HUDEP-2 (cell line): ENCODE measurements at regions not wholly inside any gene's neighbourhood (a gene's known extent, or its start where the extent isn't known, plus 50 kb on each side); places are given as distances from the start of the nearest gene placed in this dataset.
"Not testable (repeated sequence)": the region's sequence is repeated elsewhere in the genome, so short reads cannot be mapped to it uniquely, and the experiment has no call there.

Experiments used
- DNase-seq, 76 experiments: peaks; one replicate each; lab custom pipeline; 2025; ENCODE audit not compliant: unreplicated experiment in 76 of 76; lab: John Stamatoyannopoulos, UW

DNA sequence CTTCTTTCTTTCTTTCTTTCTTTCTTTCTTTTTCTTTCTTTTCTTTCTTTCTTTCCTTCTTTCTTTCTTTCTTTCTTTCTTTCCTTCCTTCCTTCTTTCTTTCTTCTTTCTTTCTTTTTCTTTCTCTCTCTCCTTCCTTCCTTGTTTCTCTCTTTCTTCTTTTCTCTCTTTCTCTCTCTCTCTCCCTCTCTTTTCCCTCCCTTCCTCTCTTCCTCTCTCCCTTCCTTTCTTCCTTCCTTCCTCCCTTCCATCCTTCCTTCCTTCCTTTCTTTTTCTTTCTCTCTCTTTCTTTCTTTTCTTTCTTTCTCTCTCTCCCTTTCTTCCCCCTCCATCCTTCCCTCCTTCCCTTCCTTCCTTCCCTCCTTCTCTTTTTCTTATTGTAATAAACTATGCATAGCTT is 105.5 kb downstream of the ZBTB18 start:
- DNase-seq, result not testable (repeated sequence)

DNA sequence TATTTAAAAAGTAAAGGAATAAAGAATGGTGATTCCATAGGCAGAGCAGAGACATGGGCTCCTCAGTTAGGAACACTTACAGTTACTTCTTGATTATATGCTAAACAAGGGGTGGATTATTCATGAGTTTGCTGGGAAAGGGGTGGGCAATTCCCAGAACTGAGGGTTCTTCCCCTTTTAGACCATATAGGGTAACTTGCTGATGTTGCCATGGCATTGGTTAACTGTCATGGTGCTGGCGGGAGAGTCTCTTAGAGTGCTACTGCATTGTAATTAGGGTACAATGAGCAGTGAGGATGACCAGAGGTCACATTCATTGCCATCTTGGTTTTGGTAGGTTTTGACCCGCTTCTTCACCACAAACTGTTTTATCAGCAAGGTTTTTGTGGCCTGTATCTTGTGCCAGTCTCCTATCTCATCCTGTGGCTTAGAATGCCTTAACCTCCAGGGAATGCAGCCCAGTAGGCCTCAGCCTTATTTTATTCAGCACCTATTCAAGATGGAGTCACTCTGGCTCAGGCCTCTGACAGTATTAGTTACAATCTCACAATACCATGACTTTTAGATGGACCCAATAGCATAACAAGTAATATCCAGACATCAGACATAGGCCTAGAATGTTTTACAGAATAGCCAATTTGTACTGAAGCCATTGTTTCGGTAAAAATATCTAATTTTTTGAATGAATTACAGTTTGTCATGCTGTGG is 106.8 kb downstream of the ZBTB18 start:
- no peak for DNase-seq

DNA sequence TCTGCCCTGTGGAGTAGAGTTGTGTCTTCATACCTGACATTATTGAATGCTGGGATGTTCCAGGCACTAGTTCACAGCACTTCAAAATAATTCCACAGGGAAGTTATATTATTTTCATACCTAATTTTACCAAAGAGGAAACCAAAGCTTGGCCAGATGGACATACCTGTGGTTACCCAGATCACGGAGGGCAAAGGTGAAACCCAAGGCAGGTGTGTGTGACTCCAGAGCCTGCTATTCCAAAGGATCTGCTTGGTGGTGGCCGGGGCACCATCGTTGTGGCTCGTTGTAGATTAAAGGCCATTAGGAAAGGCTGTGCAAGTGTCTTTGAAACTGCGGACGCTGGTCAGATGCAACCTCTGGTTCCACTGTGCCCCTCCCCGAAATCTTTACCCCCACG is 108.6 kb downstream of the ZBTB18 start:
- no peak for DNase-seq

DNA sequence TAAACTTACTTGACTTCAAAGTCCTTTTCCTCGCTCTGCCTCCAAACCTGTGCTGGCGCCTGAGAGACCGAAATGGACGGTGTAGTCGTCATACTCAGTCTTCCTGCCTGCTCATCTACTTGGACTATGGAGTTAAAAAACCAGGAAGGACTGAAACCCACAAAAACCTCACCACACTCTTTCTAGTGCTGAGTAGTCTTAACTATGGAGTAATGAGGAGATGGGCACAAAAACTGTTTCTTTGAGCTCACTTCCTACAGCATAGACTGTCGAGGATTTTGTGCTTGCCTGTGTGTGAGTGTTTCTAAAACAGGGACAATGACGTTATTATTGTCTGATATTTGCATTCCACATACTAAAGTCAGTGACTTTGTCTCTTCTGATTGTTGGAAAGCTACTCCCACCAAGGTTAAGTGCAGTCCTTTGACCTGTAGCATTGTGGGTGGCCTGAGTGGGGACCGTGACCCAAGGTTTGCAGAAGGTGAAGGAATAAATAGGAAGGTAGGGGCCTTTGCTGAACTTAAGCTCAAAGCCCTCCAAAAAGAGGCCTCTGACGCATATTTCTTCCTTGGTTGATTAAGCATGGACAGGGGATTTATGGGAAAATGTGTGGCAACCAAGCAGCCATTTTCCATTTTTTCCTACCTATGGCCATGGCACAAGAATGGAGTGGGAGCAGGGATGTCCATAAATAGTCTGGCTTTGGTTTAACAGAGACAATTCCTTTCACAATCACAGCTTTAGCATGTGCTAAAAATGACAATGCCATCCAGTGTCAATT is 109.6 kb downstream of the ZBTB18 start:
- DNase-seq, result peak in 20 of 76 experiments; percentile 3 to 100 (median 93)

DNA sequence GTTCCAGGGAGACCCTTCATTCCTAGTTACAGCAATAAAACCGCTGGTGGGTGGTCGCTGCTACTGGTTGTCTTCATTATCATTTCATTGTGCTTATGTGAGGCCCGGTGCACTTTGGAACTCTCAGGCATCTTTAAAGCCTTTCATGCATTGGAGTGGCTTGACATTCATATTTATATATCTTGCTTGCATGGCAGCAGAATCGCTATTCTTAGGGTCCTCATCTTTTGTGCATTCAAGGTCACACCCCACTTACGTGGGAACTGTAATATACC is 110.1 kb downstream of the ZBTB18 start:
- no peak for DNase-seq

DNA sequence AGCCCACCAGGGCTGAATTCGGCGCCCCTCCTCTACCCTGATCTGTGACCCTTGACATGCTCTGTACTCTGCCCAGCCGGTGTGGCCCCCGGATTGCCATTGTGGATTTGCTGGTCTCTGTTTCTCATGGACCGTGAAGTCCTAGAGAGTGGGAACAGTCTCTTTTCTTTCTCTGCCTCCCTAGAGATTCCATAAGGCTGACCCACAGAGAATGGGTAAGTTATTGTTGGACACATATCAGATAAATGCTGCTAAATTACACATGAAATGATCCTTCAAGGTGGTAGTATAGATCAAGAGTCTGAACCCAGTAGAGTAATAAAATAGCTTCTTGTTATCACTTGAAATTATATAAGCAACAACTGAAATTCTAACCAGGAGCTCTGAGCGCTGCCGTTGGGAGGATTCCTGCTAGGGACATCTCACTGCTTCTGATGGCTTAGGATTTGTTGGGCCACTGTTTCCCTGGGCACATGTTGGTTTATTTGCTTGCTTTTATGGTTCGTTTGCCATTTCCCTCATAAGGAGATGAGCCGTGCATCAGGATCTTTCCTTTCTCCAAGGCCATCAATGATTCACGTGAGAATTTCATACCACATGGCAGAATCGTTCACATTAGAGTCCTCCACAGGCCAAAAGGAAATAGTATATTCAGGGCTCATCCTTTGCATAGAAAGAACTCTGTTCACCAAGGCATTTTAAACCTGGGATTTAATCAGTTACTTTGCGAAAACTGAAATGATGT is 111.9 kb downstream of the ZBTB18 start:
- no peak for DNase-seq

DNA sequence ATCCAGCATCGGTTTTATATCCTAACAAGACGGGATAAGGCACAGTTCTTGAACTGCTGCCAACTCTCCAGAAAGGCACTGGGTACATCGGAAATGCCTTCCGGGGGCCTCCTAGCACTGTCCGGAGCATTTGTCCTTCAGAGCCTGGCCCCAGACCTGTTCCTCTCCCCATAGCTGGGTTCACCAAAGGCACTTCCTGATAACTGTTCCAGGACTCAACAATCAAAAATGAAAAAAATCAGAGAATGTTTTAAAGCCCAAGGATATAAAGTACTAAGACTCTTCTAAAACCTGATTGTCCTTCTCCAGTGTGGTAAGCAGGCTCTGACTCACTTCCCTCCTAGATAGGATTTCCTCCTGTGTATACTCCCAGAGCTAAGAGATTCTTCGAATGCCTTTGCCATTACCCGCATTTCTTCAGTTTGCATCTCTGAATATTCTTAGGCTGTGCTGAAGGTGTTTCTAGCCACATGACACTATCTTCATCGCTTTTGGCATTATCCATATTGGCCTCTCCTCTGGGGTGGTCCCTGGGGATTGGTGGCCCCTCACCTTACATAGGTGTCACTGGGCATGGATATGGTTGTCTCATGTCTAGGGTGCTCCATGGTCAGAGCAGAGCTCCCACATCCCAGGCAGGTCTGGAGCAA is 112.9 kb downstream of the ZBTB18 start:
- no peak for DNase-seq

DNA sequence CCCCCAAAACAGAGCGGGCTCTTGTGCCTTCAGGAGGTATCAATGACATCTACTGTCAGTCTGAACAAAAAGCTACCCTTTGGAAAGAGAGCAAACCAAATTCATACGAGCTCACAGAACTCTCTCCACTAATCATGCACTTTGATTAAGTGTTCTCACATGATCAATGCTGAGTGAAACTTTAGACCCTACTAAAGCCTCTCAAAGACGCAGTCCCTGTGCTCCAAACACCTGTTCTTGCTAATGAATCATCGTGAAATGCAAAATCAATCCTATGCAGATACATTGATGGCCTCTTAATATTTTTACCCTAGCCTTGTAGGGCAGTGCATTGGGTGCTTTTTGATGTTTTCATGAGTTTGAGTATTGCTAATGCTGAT is 113.4 kb downstream of the ZBTB18 start:
- DNase-seq, result no peak

DNA sequence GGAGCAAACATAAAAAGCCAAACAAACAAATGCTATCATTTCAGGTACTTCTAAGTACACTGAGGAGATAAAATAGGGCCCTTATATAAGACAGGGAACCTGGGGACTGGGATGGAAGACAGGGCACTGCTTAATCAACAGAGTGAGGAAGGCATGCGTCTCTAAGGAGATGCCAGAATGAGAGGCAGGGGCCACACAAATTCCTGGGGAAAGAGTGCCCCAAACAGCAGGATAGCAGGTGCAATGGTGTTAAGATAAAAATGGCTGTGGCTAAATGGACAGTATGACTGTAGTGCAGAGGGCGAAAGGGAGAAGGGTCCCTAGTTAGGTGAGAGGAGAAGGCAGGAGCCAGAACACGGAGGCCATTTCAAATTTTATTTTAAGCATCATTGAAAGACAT is 113.9 kb downstream of the ZBTB18 start:
- DNase-seq, result no peak

DNA sequence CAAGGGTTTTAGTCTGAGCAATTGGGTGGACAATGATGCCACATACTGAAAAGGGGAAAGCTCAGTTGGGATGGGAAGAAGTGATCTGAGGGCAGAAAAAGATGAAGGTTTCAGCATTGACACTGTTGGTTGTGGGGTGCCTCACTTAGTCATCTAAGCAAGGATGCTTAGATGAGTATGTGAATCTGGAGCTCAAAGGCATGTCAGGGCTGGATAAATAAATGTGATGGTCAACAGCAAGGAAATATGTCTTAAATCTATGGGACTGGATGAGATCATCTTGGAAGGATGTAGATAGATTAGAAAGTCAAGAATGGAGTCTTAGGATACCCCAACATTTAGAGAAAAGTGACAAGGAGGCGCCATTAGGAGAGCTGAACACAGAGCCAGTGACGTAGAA is 114.6 kb downstream of the ZBTB18 start:
- DNase-seq, result no peak

DNA sequence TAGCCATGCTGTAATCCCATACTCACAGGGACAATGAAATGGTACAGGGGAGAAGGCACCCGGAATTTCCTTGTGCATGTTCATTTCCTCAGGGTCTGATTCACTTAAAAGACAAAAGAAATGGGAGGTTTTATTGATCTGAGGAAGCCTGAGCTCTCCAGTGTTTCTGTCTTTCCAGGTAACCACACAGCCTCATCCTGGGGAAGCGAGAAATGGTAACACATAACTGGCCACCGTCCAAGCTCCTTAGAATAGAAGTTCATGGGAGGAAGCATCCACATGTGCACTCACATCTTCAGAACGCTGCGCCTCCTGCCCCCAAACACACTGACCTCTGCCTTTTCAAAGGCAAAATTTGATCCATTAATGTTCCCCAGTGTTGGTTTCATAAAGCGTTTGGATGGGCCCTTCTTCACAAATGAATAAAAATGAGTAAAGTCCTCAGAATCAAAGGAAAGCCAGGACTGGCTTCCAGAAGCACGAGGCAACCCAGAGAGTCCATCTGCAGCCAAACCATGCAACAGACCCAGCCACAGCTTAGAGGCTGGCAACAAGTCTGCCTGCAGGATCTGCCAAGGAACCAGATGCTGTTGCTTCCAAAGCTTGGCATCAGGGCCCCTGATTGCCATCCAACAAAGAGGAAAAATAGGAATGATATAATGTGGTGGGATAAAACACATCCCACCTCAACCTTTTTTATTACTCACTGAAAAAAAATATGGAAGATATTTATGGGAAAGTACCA is 120.3 kb downstream of the ZBTB18 start:
- DNase-seq, result no peak

DNA sequence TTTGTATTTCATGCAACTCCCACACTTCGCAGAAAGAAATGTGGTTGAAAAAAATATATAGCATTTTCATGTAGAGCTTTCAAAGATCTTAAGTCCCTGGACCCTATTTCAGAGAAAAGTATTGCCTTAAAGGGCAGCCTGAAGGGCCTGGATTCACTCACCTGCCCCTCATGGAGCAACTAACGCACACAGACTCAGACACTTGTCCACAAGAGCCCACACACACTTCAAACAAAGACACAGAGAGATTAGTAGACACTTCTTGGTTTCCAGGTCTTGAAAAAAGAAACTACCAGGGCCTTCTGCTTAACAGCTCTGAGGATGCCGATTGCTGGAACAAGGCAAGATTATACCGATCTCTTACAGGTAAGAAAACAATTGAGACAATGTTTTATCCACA is 122.2 kb downstream of the ZBTB18 start:
- no peak for DNase-seq

DNA sequence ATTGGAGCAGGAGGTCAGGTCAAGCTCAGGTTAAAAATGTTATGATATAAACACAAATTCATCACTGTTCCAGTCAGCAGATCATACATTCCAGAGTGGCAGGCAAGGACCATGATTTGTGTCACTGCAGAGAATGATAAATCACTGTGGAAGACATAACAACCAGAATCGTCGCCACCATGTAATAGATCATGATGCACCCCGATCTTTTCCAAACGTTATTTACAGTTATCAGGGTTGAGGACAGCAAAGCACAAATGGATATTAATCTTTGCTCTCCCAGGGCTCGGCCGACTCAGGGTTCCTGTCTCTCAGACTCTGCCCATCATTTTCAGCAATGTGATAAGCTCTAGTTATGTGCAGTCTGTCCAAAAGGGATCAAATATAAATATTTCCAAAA is 122.7 kb downstream of the ZBTB18 start:
- no peak for DNase-seq

DNA sequence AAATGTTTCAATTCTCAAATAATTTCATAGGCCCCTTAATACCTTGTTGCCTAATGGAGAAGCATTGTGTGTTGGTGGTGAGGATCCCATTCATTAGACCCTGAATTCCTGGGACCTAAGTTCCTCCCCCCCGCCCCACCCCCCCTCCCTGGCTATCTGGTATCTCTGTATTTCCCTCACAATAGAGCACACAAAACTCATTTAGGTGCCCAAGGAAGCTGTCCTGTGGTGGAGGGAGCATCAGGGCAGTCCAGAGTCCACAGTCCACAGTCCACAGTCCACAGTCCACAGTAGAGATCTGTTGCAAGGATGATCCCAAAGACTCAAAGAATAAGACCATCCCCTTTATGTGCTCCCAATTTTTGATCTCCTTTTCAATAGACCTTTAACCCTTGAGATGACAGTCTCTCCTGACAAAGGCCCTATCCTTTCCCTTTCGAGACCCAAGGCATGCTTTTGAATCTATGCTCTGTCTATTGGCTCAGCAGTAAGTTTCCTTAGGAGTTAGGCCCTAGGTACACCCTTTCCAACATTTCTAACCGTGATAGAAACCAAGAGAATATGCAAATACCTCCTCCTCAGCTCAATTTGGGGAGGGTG is 123.9 kb downstream of the ZBTB18 start:
- no peak for DNase-seq

DNA sequence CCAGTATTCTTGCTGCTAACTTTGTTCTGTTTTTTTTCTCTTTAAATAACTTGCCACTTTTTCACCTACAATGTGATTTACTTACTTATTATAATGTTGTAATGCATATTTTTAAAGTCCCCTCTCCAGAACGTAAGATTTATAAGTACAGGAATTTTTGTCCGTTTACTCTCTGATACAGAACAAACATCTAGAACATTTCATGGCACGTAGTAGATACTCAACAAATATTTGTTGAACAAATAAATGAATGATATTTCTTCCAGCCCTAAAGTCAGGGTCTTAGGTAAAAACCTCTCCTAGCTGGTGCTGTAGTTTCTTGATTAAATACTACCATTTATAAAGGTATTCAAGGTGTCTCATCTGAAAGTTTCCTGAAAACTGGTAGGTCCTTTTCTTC is 125.1 kb downstream of the ZBTB18 start:
- no peak for DNase-seq

DNA sequence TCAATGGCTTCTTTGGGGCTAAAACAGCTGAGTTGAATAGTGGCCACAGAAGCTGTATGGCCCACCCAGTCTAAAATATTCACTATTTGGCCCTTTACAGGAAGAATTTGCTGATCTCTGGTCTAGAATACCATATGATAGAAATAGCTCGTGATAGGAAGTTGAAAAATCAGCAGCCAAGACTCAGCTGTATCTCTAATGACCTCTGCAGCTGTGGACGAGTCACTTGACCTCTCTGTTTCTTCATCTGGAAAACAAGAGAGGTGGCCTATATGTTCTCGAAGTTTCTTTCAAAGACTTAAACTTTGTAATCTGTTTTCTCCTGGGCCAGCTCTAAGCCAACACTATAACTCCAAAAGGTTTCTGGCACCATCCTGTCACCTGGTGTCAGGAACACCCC is 129.2 kb downstream of the ZBTB18 start:
- DNase-seq, result no peak

DNA sequence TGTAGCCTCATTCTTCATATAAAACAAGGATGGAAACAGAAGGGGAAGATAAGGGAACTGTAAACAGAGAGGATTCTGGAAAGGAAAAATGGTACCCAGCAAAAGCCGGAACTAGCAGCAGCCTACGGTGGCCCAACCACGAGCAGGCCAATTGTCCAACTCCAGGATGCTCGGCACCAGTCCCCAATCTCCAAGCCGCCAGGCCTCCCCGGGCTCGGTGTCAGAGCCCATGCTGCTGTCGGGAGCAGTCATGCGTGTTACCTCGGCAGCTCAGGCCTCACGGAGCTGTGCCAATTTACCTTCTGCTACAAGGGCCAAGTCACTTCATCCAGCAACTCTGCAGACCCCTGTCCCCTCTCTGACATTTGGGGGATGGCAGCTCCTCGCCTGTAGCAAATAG is 130.8 kb downstream of the ZBTB18 start:
- no peak for DNase-seq

DNA sequence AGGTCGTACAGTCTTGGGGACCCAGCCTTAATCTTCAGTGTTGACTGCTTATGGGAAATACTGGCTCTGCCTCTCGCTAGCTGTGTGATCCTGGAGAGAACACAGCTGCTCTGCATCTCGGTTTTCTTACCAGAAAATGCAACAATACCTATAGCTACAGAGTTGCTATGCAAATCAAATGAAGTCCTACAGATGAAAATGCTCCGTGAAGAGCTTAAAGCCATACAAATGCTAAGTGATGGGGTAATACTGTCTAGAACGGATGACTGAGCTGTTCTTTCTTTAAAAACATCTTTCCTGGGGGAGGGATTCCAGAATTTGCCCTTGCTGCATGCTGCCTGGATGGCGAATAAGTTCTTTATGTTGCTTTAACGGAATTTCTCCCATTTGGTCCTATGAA is 132.0 kb downstream of the ZBTB18 start:
- DNase-seq, result no peak

DNA sequence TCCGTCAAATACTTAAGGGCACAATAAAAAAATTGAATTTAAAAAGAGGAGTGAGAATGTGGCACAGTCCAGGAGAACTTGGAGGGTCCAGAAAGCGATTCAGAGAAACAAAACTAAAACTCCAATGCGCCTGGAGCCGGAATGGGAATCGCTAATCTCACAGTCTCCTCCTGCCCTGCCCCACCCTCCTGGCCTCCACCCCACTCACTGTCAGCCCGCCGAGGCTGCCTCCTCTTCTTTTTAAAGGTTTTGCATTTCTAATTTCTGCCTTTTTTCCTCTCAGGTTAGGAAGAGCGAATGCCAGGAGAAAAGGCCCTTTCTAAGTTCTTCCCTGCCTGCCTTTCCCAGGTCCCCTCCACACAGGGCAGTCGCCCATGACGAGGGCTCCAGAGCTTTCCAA is 135.3 kb downstream of the ZBTB18 start:
- no peak for DNase-seq

DNA sequence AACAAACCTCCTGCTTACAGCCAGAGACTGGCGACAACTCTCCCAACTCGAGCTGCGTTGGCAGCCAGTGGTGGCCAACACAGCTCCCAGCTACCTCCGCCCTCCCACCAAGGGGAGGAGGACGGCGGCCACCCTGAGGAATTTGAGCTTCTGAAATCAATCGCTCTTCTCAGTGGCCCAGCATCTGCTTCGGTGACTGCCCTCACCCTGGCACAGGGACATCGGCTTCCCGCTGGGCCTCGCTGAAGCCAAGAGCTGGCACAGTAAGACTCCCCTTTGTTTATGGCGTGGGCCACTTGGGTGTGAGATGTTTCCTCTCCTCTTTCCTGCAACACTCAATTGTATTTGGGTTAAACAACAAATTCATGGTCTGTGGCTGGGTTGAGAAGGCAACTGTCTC is 136.2 kb downstream of the ZBTB18 start:
- no peak for DNase-seq
